ENCODE measurements at regions not wholly inside any gene's neighbourhood (a gene's known extent, or its start where the extent isn't known, plus 50 kb on each side); places are given as distances from the start of the nearest gene placed in this dataset.
"Not testable (repeated sequence)": the region's sequence is repeated elsewhere in the genome, so short reads cannot be mapped to it uniquely, and the experiment has no call there.

GRCh38 chr11:69219991-69220390 is 64.3 kb downstream of the SMIM38 start:
- WGBS, 2 donors, result 55 to 61% methylated on average over 11 of the region's 11 CpGs
- DNase-seq, result peak in 3 of 4 donors; percentile 1 to 8 (median 3)
- ATAC-seq, result no peak

GRCh38 chr11:69220561-69221051 is 64.9 kb downstream of the SMIM38 start:
- 56 to 60% methylated on average over 12 to 13 of the region's 13 CpGs for WGBS, 2 donors
- no peak overlapping the region for H3K4me3 ChIP-seq
- intact Hi-C loops (cut with DNase I), result no loop called here

More at GRCh38 chr11:69219991-69220390, 64.3 kb downstream of the SMIM38 start:
- no peaks in the 10 kb centered on the region for H3K27me3 ChIP-seq
- no peaks in the 10 kb centered on the region for H3K36me3 ChIP-seq (replicated peaks in 1 of 2; ENCODE audit: insufficient read depth in 1 of 2, low read depth in 2 of 2)
- peak overlapping the region in 1 of 4 donors; percentile 72 for H3K27ac ChIP-seq
- intact Hi-C loops (cut with DNase I), result no loop called here
- H3K4me1 ChIP-seq, result peaks cover 9% of the 10 kb centered on the region
- no peaks in the 10 kb centered on the region for H3K9me3 ChIP-seq
- no peak overlapping the region for H3K4me3 ChIP-seq
- TF ChIP-seq CTCF (IDR thresholded peaks at IDR 0.05) (no peak), POLR2A (IDR thresholded peaks at IDR 0.05) (no peak)

GRCh38 chr11:69221086-69221485 is 65.4 kb downstream of the SMIM38 start:
- no peaks in the 10 kb centered on the region for H3K9me3 ChIP-seq
- H3K27me3 ChIP-seq, result no peaks in the 10 kb centered on the region
- WGBS, 2 donors, result 70% methylated on average over 4 of the region's 4 CpGs
- intact Hi-C loops (cut with DNase I), result no loop called here
- peak in 2 of 4 donors; percentile 0 for DNase-seq
- H3K27ac ChIP-seq, result peak overlapping the region in 3 of 4 donors; percentile 58 to 72 (median 68)
- peaks cover 9% of the 10 kb centered on the region for H3K4me1 ChIP-seq
- no peaks in the 10 kb centered on the region for H3K36me3 ChIP-seq (replicated peaks in 1 of 2; ENCODE audit: insufficient read depth in 1 of 2, low read depth in 2 of 2)
- ATAC-seq, result no peak
- H3K4me3 ChIP-seq, result no peak overlapping the region
- TF ChIP-seq CTCF (IDR thresholded peaks at IDR 0.05) (no peak), POLR2A (IDR thresholded peaks at IDR 0.05) (no peak)

More at GRCh38 chr11:69220561-69221051, 64.9 kb downstream of the SMIM38 start:
- H3K4me1 ChIP-seq, result peaks cover 9% of the 10 kb centered on the region
- peak; percentile 80 for ATAC-seq
- peak overlapping the region in 3 of 4 donors; percentile 58 to 72 (median 68) for H3K27ac ChIP-seq
- no peaks in the 10 kb centered on the region for H3K27me3 ChIP-seq
- H3K36me3 ChIP-seq (replicated peaks in 1 of 2; ENCODE audit: insufficient read depth in 1 of 2, low read depth in 2 of 2), result no peaks in the 10 kb centered on the region
- no peaks in the 10 kb centered on the region for H3K9me3 ChIP-seq
- peak; percentile 27 to 57 (median 47) for DNase-seq
- TF ChIP-seq CTCF (IDR thresholded peaks at IDR 0.05), result no peak
- no peak for TF ChIP-seq POLR2A (IDR thresholded peaks at IDR 0.05)

GRCh38 chr11:69221636-69222035 is 65.9 kb downstream of the SMIM38 start:
- intact Hi-C loops (cut with DNase I); H3K4me1 ChIP-seq; H3K4me3 ChIP-seq; H3K27me3 ChIP-seq; ATAC-seq; H3K9me3 ChIP-seq; H3K27ac ChIP-seq; H3K36me3 ChIP-seq (replicated peaks in 1 of 2; ENCODE audit: insufficient read depth in 1 of 2, low read depth in 2 of 2): not testable (repeated sequence)
- 76 to 82% methylated on average over 8 of the region's 8 CpGs for WGBS, 2 donors
- peak in 2 of 4 donors; percentile 0 to 2 for DNase-seq

GRCh38 chr11:69227271-69227670 is 66.7 kb upstream of the MYEOV start:
- WGBS, 2 donors, result 89 to 100% methylated on average over 1 of the region's 1 CpG
- H3K4me1 ChIP-seq, result no peaks in the 10 kb centered on the region
- DNase-seq, result peak in 2 of 4 donors; percentile 0 to 1
- intact Hi-C loops (cut with DNase I), result no loop called here
- H3K27me3 ChIP-seq, result no peaks in the 10 kb centered on the region
- no peaks in the 10 kb centered on the region for H3K9me3 ChIP-seq
- no peak overlapping the region for H3K27ac ChIP-seq
- H3K36me3 ChIP-seq (replicated peaks in 1 of 2; ENCODE audit: insufficient read depth in 1 of 2, low read depth in 2 of 2), result no peaks in the 10 kb centered on the region
- TF ChIP-seq POLR2A (IDR thresholded peaks at IDR 0.05) (no peak), CTCF (IDR thresholded peaks at IDR 0.05) (no peak)
- no peak overlapping the region for H3K4me3 ChIP-seq
- no peak for ATAC-seq

Measured in body of pancreas (tissue), 4 donors.